ENCODE measurements at regions not wholly inside any gene's neighbourhood (a gene's known extent, or its start where the extent isn't known, plus 50 kb on each side); places are given as distances from the start of the nearest gene placed in this dataset.

- no peak for TF ChIP-seq CTCF (IDR thresholded peaks at IDR 0.05; ENCODE audit: insufficient read depth in 1 of 2, low read depth in 1 of 2, low read length in 1 of 2, severe bottlenecking in 1 of 2, unreplicated experiment in 1 of 2)
- CTCF ChIA-PET: no interaction called here
- H3K27ac Mint-ChIP-seq (ENCODE audit: unreplicated experiment): no peak overlapping the region
- H3K36me3 Mint-ChIP-seq (ENCODE audit: insufficient read depth, unreplicated experiment): no peaks in the 10 kb centered on the region
- peaks cover 10% of the 10 kb centered on the region for H3K27me3 Mint-ChIP-seq (ENCODE audit: insufficient read depth, unreplicated experiment)
- Histone ChIP-seq H3K27me3 (replicated peaks; ENCODE audit: control insufficient read depth, insufficient read depth, low read length) (no peaks in the 10 kb centered on the region), H3K4me3 (ENCODE audit: low read depth, low read length) (no peak overlapping the region), H3K36me3 (ENCODE audit: control insufficient read depth, insufficient read depth, low read length) (no peaks in the 10 kb centered on the region), H3K9me3 (no peaks in the 10 kb centered on the region), H3K4me1 (no peaks in the 10 kb centered on the region)
- H3K4me3 Mint-ChIP-seq (ENCODE audit: unreplicated experiment): no peak overlapping the region
- BruUV-seq (replicated peaks): no TSS peak
- H3K9me3 Mint-ChIP-seq (ENCODE audit: unreplicated experiment): no peaks in the 10 kb centered on the region
- intact Hi-C loops (cut with micrococcal nuclease; ENCODE audit: unreplicated experiment): no loop called here
- POLR2A ChIA-PET: no interaction called here
- no peak for DNase-seq
- no peaks in the 10 kb centered on the region for H3K4me1 Mint-ChIP-seq (ENCODE audit: low read depth, unreplicated experiment)
Measured at GRCh38 chr2:22011048-22011447, 887.3 kb downstream of the TDRD15 start.

- Mint-ChIP-seq H3K9me3 (ENCODE audit: unreplicated experiment) (no peaks in the 10 kb centered on the region), H3K36me3 (ENCODE audit: insufficient read depth, unreplicated experiment) (no peaks in the 10 kb centered on the region), H3K4me1 (ENCODE audit: low read depth, unreplicated experiment) (no peaks in the 10 kb centered on the region), H3K4me3 (ENCODE audit: unreplicated experiment) (no peak overlapping the region), H3K27me3 (ENCODE audit: insufficient read depth, unreplicated experiment) (peaks cover 4% of the 10 kb centered on the region), H3K27ac (ENCODE audit: unreplicated experiment) (no peak overlapping the region)
- Histone ChIP-seq H3K27me3 (replicated peaks; ENCODE audit: control insufficient read depth, insufficient read depth, low read length) (no peaks in the 10 kb centered on the region), H3K4me3 (ENCODE audit: low read depth, low read length) (no peak overlapping the region), H3K4me1 (no peaks in the 10 kb centered on the region), H3K9me3 (no peaks in the 10 kb centered on the region), H3K36me3 (ENCODE audit: control insufficient read depth, insufficient read depth, low read length) (no peaks in the 10 kb centered on the region)
- no peak for TF ChIP-seq CTCF (IDR thresholded peaks at IDR 0.05; ENCODE audit: insufficient read depth in 1 of 2, low read depth in 1 of 2, low read length in 1 of 2, severe bottlenecking in 1 of 2, unreplicated experiment in 1 of 2)
- intact Hi-C loops (cut with micrococcal nuclease; ENCODE audit: unreplicated experiment): no loop called here
- ChIA-PET POLR2A (no interaction called here), CTCF (no interaction called here)
- no peak for DNase-seq
- BruUV-seq (replicated peaks): no TSS peak
Measured at GRCh38 chr2:22020091-22020742, 896.4 kb downstream of the TDRD15 start.

GRCh38 chr2:22027345-22028005 is 903.7 kb downstream of the TDRD15 start:
- intact Hi-C loops (cut with micrococcal nuclease; ENCODE audit: unreplicated experiment): no loop called here
- Mint-ChIP-seq H3K9me3 (ENCODE audit: unreplicated experiment) (no peaks in the 10 kb centered on the region), H3K4me3 (ENCODE audit: unreplicated experiment) (no peak overlapping the region), H3K27ac (ENCODE audit: unreplicated experiment) (no peak overlapping the region), H3K36me3 (ENCODE audit: insufficient read depth, unreplicated experiment) (no peaks in the 10 kb centered on the region), H3K4me1 (ENCODE audit: low read depth, unreplicated experiment) (no peaks in the 10 kb centered on the region), H3K27me3 (ENCODE audit: insufficient read depth, unreplicated experiment) (peaks cover 7% of the 10 kb centered on the region)
- ChIA-PET CTCF (no interaction called here), POLR2A (no interaction called here)
- H3K27me3 ChIP-seq (replicated peaks; ENCODE audit: control insufficient read depth, insufficient read depth, low read length): no peaks in the 10 kb centered on the region
- TF ChIP-seq CTCF (IDR thresholded peaks at IDR 0.05; ENCODE audit: insufficient read depth in 1 of 2, low read depth in 1 of 2, low read length in 1 of 2, severe bottlenecking in 1 of 2, unreplicated experiment in 1 of 2): no peak
- no peak overlapping the region for H3K4me3 ChIP-seq (ENCODE audit: low read depth, low read length)
- no peaks in the 10 kb centered on the region for H3K36me3 ChIP-seq (ENCODE audit: control insufficient read depth, insufficient read depth, low read length)
- no peak for DNase-seq
- no peaks in the 10 kb centered on the region for H3K4me1 ChIP-seq
- BruUV-seq (replicated peaks): no TSS peak
- no peaks in the 10 kb centered on the region for H3K9me3 ChIP-seq

All from Caco-2 (cell line).